Immature natural killer cell (primary cell): ENCODE measurements at regions not wholly inside any gene's neighbourhood (a gene's known extent, or its start where the extent isn't known, plus 50 kb on each side); places are given as distances from the start of the nearest gene placed in this dataset.

Experiments used
- DNase-seq, 3 donors: peaks; one replicate each; pipeline ENCODE4 v3.0.0; 2022; ENCODE audit warnings: mixed read lengths in 1 of 3
- H3K27ac Mint-ChIP-seq, 6 donors: one replicate each; pipeline ENCODE4 v1.8.0; 2020; ENCODE audit warnings: mixed read lengths in 6 of 6, mild to moderate bottlenecking in 5 of 6, inconsistent platforms in 4 of 6, moderate library complexity in 3 of 6
- H3K27me3 Mint-ChIP-seq, 3 donors: one replicate each; pipeline ENCODE4 v1.8.0; 2020 to 2021; ENCODE audit warnings: low read depth in 3 of 3, mild to moderate bottlenecking in 3 of 3, mixed read lengths in 3 of 3, moderate library complexity in 3 of 3, inconsistent platforms in 1 of 3
- H3K36me3 Mint-ChIP-seq, 3 donors: one replicate each; pipeline ENCODE4 v1.8.0; 2020; ENCODE audit warnings: mixed read lengths in 3 of 3, inconsistent platforms in 2 of 3, mild to moderate bottlenecking in 2 of 3
- H3K4me1 Mint-ChIP-seq, 2 donors: one replicate each; pipeline ENCODE4 v1.8.0; 2020; ENCODE audit warnings: inconsistent platforms in 2 of 2, mild to moderate bottlenecking in 2 of 2, mixed read lengths in 2 of 2, moderate library complexity in 1 of 2
- H3K4me3 Mint-ChIP-seq, 5 donors: one replicate each; pipeline ENCODE4 v1.8.0; 2020; ENCODE audit warnings: mild to moderate bottlenecking in 5 of 5, mixed read lengths in 5 of 5, inconsistent platforms in 3 of 5, moderate library complexity in 3 of 5
- H3K9me3 Mint-ChIP-seq, 6 donors: one replicate each; pipeline ENCODE4 v1.8.0; 2020; ENCODE audit warnings: mild to moderate bottlenecking in 6 of 6, mixed read lengths in 6 of 6, inconsistent platforms in 4 of 6, moderate library complexity in 3 of 6

DNA sequence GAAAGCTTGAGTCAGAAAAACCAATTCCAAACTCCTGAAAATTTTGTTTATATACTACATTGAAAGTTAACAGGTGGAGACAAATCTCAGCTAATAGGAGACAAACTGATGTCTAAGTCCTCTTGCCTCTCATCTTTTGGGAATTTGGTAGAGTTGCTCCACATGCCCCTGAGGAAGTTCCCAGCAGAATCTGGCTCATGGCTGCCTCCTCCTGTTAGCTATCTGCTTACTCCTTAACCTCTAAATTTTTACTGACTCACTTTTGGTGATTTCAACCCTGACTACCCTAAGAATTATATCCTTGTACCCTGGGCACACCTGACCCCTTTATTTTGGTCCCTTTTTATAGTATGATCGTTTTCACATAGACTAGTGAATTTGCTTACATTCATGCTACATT lies 633.7 kb upstream of the USP24 start:
- H3K27ac Mint-ChIP-seq, result no peak overlapping the region
- no peak overlapping the region for H3K4me3 Mint-ChIP-seq
- no peaks in the 10 kb centered on the region for H3K36me3 Mint-ChIP-seq
- no peaks in the 10 kb centered on the region for H3K4me1 Mint-ChIP-seq
- H3K27me3 Mint-ChIP-seq, result peaks cover 0 to 6% (median 6%) of the 10 kb centered on the region in 3 donors
- H3K9me3 Mint-ChIP-seq, result peaks cover 0 to 2% (median 0%) of the 10 kb centered on the region in 6 donors
- DNase-seq, result no peak

DNA sequence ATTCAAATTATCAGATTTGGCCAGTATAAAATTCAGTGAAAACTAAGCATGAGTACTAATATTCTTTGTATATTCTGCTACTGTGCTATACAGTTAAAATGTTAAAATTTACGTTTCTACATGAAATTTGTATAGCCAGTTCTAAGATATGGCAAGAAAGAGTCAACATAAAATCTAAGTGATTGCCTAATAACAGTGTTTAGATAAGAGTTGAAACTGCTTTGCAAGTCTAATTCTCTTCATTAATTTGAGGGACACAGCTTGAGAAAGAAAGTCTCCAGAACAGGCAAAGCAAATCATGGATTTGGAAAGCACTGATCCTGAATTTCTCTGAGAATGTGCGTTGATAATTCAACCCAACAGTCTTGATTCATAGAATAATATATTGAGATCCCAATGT lies 630.9 kb upstream of the USP24 start:
- Mint-ChIP-seq H3K36me3 (no peaks in the 10 kb centered on the region), H3K4me1 (no peaks in the 10 kb centered on the region), H3K4me3 (no peak overlapping the region), H3K27ac (no peak overlapping the region), H3K9me3 (peaks cover 0 to 2% (median 0%) of the 10 kb centered on the region in 6 donors), H3K27me3 (peaks cover 0 to 6% (median 5%) of the 10 kb centered on the region in 3 donors)
- DNase-seq, result no peak

DNA sequence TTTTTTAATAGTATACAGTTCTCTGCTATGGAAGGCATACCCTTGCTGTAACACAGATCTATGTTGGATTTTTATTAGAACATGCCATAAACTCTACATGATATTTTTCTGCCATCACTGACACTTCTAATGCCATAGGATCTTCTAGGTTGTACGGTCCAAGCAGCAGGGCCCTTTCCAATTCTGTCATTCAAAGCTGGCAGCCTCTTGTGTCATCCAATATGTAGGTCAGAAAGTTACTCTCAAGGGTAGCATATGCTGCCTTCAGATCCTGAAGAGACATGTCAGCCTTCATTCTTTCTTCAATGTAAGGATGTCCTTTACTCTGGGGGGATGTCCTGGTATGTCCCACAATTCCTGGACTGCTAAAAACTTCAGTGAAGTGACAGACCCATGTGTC lies 629.2 kb upstream of the USP24 start:
- peaks cover 2 to 14% (median 3%) of the 10 kb centered on the region in 3 donors for H3K27me3 Mint-ChIP-seq
- no peaks in the 10 kb centered on the region for H3K4me1 Mint-ChIP-seq
- peaks cover 0 to 2% (median 0%) of the 10 kb centered on the region in 6 donors for H3K9me3 Mint-ChIP-seq
- H3K4me3 Mint-ChIP-seq, result no peak overlapping the region
- no peak overlapping the region for H3K27ac Mint-ChIP-seq
- no peaks in the 10 kb centered on the region for H3K36me3 Mint-ChIP-seq
- DNase-seq, result no peak

DNA sequence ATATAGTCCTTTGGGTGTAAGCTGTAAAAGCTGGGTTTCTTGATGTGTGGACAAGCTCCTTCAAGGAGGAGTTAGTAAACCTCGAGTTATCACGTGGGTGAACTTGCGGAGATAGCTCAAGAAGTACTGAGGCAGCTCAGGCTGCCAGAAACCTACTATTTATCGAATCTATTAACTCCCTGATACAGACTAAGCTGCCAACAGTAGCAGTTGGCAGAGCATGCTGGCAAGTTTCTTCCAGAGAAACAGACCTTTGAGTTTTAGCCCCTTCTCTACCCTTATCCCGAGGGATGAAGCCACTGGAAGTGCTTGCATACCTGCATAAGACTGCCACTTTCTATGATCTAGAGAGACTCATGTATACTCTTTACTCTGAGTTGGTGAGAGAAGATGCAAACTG lies 624.5 kb upstream of the USP24 start:
- H3K9me3 Mint-ChIP-seq, result peaks cover 0 to 2% (median 0%) of the 10 kb centered on the region in 6 donors
- no peaks in the 10 kb centered on the region for H3K4me1 Mint-ChIP-seq
- H3K4me3 Mint-ChIP-seq, result no peak overlapping the region
- H3K36me3 Mint-ChIP-seq, result no peaks in the 10 kb centered on the region
- DNase-seq, result no peak
- peaks cover 0 to 13% (median 6%) of the 10 kb centered on the region in 3 donors for H3K27me3 Mint-ChIP-seq
- no peak overlapping the region for H3K27ac Mint-ChIP-seq

DNA sequence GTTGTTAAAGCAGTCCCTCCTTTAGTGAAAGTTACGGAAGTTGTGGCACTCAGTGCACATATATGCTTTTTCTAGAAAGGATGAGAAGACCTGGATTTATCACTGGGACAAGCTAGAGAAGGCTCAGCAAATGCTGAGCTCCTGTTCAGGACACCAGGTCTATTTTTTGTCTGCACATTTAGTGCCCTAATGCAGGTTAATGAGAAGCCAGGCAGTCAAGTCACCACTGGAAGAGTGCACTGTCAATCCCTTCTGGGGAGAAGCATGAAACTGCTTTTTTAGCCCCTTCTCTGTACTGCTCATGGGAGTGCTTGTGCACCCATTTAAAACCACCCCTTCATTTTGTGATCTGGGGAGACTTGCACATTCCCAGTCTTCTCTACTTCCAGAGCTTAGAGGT lies 624.1 kb upstream of the USP24 start:
- no peak overlapping the region for H3K4me3 Mint-ChIP-seq

DNA sequence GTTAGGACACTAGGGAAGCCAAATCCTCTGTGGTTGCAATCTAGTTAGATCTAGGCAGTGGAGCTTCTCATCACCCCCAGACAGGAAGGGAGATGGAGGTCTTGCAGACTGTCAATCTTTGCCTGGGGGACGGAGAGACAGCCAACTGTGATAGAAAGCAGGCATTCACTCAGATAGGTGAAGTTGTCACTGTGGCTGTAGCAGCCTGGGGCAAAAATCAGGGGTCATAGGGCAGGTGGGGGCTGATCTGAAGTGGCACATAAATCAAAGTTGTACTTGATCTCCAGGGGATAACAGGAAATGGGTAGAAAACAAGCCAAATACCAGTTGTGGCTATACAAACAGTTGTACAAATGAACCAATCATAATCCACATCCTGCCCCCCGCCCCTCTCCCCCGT lies 620.9 kb upstream of the USP24 start:
- Mint-ChIP-seq H3K27ac (no peak overlapping the region), H3K36me3 (no peaks in the 10 kb centered on the region), H3K4me3 (no peak overlapping the region), H3K9me3 (no peaks in the 10 kb centered on the region), H3K27me3 (peaks cover 0 to 10% (median 6%) of the 10 kb centered on the region in 3 donors), H3K4me1 (no peaks in the 10 kb centered on the region)
- DNase-seq, result no peak

More for the DNA sequence above, 624.1 kb upstream of the USP24 start:
- Mint-ChIP-seq H3K36me3 (no peaks in the 10 kb centered on the region), H3K4me1 (no peaks in the 10 kb centered on the region), H3K27ac (no peak overlapping the region), H3K9me3 (peaks cover 0 to 2% (median 0%) of the 10 kb centered on the region in 6 donors), H3K27me3 (peaks cover 0 to 10% (median 6%) of the 10 kb centered on the region in 3 donors)
- no peak for DNase-seq

DNA sequence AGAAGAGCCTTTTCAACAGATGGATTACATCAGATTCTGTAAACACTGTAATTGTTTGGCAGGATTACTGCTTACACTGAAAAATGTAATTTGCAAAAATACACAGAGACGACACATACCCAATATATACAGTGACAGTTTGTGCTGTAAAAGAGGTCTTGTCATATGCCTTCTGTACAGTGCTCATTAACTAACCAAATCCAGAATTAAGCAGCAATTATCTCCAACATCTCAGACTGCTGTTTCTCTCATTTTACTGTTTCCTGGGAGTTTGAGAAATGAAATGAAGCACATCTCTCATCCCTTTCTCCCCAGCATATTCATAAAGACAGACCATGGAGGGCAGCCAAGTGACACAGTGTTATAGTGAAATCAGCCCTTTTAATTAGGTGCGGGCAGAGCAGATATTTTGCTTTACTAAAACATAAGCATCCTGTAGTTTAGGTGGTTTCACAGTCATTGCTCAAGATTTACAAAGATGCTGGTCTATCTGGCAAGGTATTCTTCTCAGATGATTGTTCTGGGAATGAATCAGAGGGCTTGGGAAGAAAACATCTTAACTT lies 618.4 kb upstream of the USP24 start:
- Mint-ChIP-seq H3K36me3 (no peaks in the 10 kb centered on the region), H3K9me3 (no peaks in the 10 kb centered on the region), H3K27ac (no peak overlapping the region), H3K27me3 (peaks cover 0 to 6% (median 4%) of the 10 kb centered on the region in 3 donors), H3K4me1 (no peaks in the 10 kb centered on the region), H3K4me3 (no peak overlapping the region)
- no peak for DNase-seq

DNA sequence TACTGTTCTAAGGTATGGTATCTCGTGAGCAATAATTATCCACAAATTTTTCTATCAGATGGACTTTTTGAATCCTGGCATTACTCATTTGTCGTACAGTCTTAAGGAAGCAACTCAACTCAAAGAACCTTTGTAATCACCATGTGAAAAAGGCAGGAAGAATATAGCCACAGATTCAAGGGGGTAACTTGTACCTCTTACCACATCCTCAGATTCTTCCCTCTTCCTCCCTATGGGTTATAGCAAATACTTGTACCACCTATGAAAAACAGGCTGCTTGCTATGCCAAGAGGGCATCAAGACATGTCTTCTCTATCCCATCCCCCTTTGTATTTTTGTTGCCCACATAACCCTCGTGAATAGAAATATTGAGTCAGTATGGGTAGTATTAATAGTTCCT lies 616.6 kb upstream of the USP24 start:
- no peaks in the 10 kb centered on the region for H3K36me3 Mint-ChIP-seq
- no peak overlapping the region for H3K4me3 Mint-ChIP-seq
- H3K27me3 Mint-ChIP-seq, result peaks cover 0 to 4% (median 2%) of the 10 kb centered on the region in 3 donors
- DNase-seq, result no peak
- H3K27ac Mint-ChIP-seq, result no peak overlapping the region
- no peaks in the 10 kb centered on the region for H3K4me1 Mint-ChIP-seq
- no peaks in the 10 kb centered on the region for H3K9me3 Mint-ChIP-seq

DNA sequence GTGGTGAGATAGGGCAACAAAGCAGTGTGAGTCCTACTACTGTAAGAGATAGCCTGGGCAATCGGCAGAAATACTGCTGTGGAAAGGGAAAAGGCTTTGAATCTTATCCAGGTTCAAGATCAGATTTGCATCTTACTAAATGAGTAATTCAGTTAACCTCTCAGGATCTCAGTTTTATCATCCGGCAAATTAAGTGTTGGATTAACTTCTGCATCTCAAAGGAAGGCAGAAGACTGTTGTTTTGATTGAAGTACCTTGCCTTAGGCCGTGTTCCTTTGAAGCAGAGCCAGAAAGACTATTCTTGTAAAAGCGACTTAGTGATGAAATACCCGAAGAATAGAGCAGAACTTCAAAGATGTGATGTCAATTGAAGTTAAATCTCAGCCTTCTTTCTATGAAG lies 612.9 kb upstream of the USP24 start:
- H3K36me3 Mint-ChIP-seq, result no peaks in the 10 kb centered on the region
- peaks cover 2 to 6% (median 3%) of the 10 kb centered on the region in 3 donors for H3K27me3 Mint-ChIP-seq
- H3K4me1 Mint-ChIP-seq, result no peaks in the 10 kb centered on the region
- DNase-seq, result no peak
- H3K4me3 Mint-ChIP-seq, result no peak overlapping the region
- H3K9me3 Mint-ChIP-seq, result peaks cover 0 to under 1% (median 0%) of the 10 kb centered on the region in 6 donors
- no peak overlapping the region for H3K27ac Mint-ChIP-seq

DNA sequence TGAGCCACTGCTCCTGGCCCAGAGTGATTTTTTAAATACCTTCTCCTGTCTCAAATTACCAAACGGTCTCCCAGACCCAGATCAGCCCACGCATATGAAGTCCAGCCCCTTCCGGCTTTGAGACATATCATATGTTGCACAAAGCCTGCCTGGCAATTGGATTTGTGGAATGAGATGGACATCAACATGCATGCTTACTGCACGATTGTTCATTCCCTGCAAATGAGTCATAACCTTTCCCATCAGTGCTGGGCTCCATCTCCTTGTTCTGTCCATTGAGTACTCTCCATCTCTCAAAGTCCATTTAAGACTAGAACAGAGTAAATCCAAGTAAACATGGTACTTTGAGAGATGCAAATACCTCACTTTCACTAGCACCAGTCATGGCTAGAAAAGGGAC lies 612.2 kb upstream of the USP24 start:
- Mint-ChIP-seq H3K36me3 (no peaks in the 10 kb centered on the region), H3K9me3 (peaks cover 0 to 1% (median 0%) of the 10 kb centered on the region in 6 donors), H3K4me1 (no peaks in the 10 kb centered on the region), H3K27me3 (peaks cover 2 to 9% (median 6%) of the 10 kb centered on the region in 3 donors), H3K27ac (no peak overlapping the region), H3K4me3 (no peak overlapping the region)
- DNase-seq, result no peak

DNA sequence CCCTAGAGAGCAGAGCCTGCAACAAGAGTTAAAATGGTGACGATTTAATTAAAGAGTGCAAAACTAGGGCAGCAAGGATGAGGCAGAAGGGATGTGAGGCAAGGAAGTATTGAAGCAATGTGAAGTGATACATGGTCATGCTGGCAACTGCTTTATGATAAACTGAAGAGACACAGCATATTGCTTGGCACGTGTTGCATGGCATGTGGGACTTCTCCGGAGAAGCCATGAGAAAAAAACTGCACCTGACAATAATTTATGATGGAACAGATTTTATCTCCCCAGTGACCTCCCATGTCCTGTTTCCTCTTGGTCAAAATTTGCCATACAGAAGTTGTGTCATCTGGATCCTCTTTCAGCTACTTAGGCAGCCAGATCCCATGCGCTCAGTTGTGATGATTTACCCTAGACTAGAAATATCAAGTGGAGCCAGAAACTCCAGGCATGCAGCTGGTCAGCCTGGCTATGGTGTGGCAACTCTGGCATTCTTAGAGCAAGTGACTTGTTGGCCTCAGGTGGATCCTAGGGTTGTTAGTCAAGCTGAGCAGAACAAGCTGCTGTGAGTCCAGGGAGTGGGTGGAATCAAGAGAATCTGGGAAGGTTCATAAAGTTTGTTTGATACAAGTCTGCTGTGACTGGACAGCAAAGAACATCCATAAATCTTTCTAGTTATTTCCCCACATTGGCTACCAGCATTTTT lies 611.4 kb upstream of the USP24 start:
- H3K27ac Mint-ChIP-seq, result no peak overlapping the region
- no peak overlapping the region for H3K4me3 Mint-ChIP-seq
- no peaks in the 10 kb centered on the region for H3K4me1 Mint-ChIP-seq
- peaks cover 2 to 9% (median 6%) of the 10 kb centered on the region in 3 donors for H3K27me3 Mint-ChIP-seq
- DNase-seq, result no peak
- no peaks in the 10 kb centered on the region for H3K36me3 Mint-ChIP-seq
- peaks cover 0 to 3% (median 0%) of the 10 kb centered on the region in 6 donors for H3K9me3 Mint-ChIP-seq

DNA sequence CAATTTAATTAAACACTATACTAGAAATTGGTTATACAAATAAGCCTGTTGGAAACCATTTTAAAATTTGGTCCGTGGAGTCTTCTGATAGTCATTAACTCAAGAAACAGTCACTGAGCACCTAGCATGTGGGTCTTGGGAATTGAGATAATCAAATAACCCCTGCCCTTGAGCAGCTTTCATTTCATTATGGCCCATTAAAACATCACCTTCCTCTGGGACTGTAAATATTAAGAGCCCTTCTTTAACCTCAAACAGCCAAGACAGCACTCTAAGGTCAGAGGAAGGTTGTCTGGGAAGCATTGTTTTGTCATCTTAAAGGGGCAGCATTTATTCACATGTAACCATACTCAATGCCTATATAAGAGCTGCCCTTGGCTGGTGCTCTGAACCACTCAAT lies 610.3 kb upstream of the USP24 start:
- no peak overlapping the region for H3K27ac Mint-ChIP-seq
- H3K27me3 Mint-ChIP-seq, result peaks cover 2 to 9% (median 5%) of the 10 kb centered on the region in 3 donors
- no peaks in the 10 kb centered on the region for H3K36me3 Mint-ChIP-seq
- DNase-seq, result no peak
- H3K9me3 Mint-ChIP-seq, result peaks cover 0 to 3% (median 0%) of the 10 kb centered on the region in 6 donors
- H3K4me1 Mint-ChIP-seq, result no peaks in the 10 kb centered on the region
- no peak overlapping the region for H3K4me3 Mint-ChIP-seq

DNA sequence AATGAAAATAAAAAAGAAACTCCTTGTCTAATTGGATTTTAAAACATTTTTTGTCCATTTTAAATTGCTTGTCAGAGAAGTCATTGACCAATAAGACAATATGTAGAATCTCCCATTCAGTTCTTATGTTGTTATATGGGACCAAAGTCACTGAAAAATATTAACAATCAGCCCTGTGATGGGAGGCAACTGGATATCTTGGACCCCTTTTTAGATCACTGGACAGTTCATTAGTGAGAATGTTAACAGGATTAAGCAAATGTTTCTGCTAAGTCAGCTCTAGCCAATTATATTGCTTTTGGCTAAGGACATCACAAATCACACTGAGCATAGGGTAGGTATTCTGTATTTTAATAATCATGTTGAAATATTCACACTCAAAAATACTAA lies 609.1 kb upstream of the USP24 start:
- no peaks in the 10 kb centered on the region for H3K4me1 Mint-ChIP-seq
- no peak for DNase-seq
- H3K4me3 Mint-ChIP-seq, result no peak overlapping the region
- peaks cover 2 to 5% (median 4%) of the 10 kb centered on the region in 3 donors for H3K27me3 Mint-ChIP-seq
- H3K27ac Mint-ChIP-seq, result no peak overlapping the region
- no peaks in the 10 kb centered on the region for H3K36me3 Mint-ChIP-seq
- peaks cover 0 to 3% (median 0%) of the 10 kb centered on the region in 6 donors for H3K9me3 Mint-ChIP-seq

DNA sequence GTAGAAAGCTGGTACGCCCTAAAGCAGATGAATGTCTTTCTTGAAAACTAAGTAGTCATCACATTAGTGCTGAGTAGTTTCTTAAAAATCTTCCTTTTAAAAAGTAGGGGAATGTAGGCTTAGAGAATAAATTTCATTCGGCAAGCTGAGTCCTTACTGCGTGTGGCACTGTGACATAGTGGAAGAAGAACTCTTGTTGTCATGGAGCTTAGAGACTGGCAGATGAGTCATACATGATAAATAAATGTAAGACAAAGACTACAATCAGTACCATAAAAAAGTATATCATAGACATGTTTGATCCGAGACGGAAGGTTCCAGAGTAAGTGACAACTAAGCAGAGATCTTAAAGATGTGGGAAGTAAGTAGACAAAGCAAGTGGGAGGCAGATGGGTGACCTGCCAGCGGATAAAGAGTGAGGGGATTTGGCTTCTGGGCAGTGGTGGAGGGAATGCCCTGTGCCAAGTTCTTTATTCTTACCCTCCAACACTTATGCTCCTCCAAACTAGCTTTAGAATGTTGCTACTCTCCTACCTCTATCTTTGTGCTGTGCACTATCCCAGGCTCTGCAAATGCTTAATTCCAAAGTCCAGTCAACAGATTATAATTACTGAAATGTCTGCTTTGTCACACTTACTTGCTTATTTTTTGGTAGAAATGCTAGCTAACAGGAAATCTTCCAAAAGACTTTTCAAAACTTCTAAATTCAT lies 608.5 kb upstream of the USP24 start:
- no peak overlapping the region for H3K4me3 Mint-ChIP-seq
- DNase-seq, result no peak
- H3K9me3 Mint-ChIP-seq, result peaks cover 0 to 3% (median under 1%) of the 10 kb centered on the region in 6 donors
- H3K36me3 Mint-ChIP-seq, result no peaks in the 10 kb centered on the region
- H3K27ac Mint-ChIP-seq, result no peak overlapping the region
- no peaks in the 10 kb centered on the region for H3K4me1 Mint-ChIP-seq
- H3K27me3 Mint-ChIP-seq, result peaks cover 2 to 6% (median 4%) of the 10 kb centered on the region in 3 donors
